GM18520 (cell line): ENCODE measurements at regions not wholly inside any gene's neighbourhood (a gene's known extent, or its start where the extent isn't known, plus 50 kb on each side); places are given as distances from the start of the nearest gene placed in this dataset.

Experiments
- ATAC-seq: cut with Tn5 transposase; IDR thresholded peaks from one replicate; pipeline ENCODE4 v1.9.1; 2021; ENCODE audit not compliant: unreplicated experiment

GRCh38 chr3:40979962-40980361 is 219.3 kb upstream of the CTNNB1 start:
- no peak for ATAC-seq

GRCh38 chr3:40980467-40980866 is 218.8 kb upstream of the CTNNB1 start:
- ATAC-seq = no peak

GRCh38 chr3:40985195-40985594 is 214.1 kb upstream of the CTNNB1 start:
- ATAC-seq = no peak

GRCh38 chr3:40988468-40988867 is 210.8 kb upstream of the CTNNB1 start:
- ATAC-seq = no peak

GRCh38 chr3:40989141-40990061 is 209.9 kb upstream of the CTNNB1 start:
- no peak for ATAC-seq

GRCh38 chr3:40990062-40990456 is 209.2 kb upstream of the CTNNB1 start:
- ATAC-seq = no peak

GRCh38 chr3:40992023-40992422 is 207.3 kb upstream of the CTNNB1 start:
- ATAC-seq = no peak

- no peak for ATAC-seq
Observed at GRCh38 chr3:40994611-40995010, 204.7 kb upstream of the CTNNB1 start.

GRCh38 chr3:40995271-40995670 is 204.0 kb upstream of the CTNNB1 start:
- ATAC-seq = no peak

GRCh38 chr3:40996382-40996781 is 202.9 kb upstream of the CTNNB1 start:
- ATAC-seq = no peak

- ATAC-seq = no peak
Observed at GRCh38 chr3:40996827-40997710, 202.2 kb upstream of the CTNNB1 start.

GRCh38 chr3:40997711-40998519 is 201.4 kb upstream of the CTNNB1 start:
- ATAC-seq = no peak

GRCh38 chr3:40999682-41000081 is 199.6 kb upstream of the CTNNB1 start:
- ATAC-seq = no peak

GRCh38 chr3:41000471-41000870 is 198.8 kb upstream of the CTNNB1 start:
- ATAC-seq = no peak

- no peak for ATAC-seq
Observed at GRCh38 chr3:41001556-41001955, 197.7 kb upstream of the CTNNB1 start.

- ATAC-seq = no peak
Observed at GRCh38 chr3:41002104-41002503, 197.2 kb upstream of the CTNNB1 start.

- ATAC-seq = no peak
Observed at GRCh38 chr3:41007399-41007798, 191.9 kb upstream of the CTNNB1 start.

- ATAC-seq = no peak
Observed at GRCh38 chr3:41011854-41012253, 187.5 kb upstream of the CTNNB1 start.

- no peak for ATAC-seq
Observed at GRCh38 chr3:41018855-41019254, 180.4 kb upstream of the CTNNB1 start.

- ATAC-seq = no peak
Observed at GRCh38 chr3:41024031-41024836, 175.1 kb upstream of the CTNNB1 start.
